ENCODE measurements at regions not wholly inside any gene's neighbourhood (a gene's known extent, or its start where the extent isn't known, plus 50 kb on each side); places are given as distances from the start of the nearest gene placed in this dataset.

GRCh38 chrX:2607113-2607512, 84.0 kb upstream of the CD99 start:
- no peak overlapping the region for H3K23ac ChIP-seq (ENCODE audit: insufficient read length)
- no peak overlapping the region for H3K4me2 ChIP-seq (ENCODE audit: insufficient read depth in 1 of 2, low read depth in 2 of 2, low read length in 2 of 2)
- H2BK15ac ChIP-seq (ENCODE audit: low read length): no peak overlapping the region
- 95% methylated on average over 2 of the region's 2 CpGs; no CpG with 5 or more reads in 1 of the 2 experiments for WGBS, 2 experiments (ENCODE audit: extremely low coverage in 1 of 2, insufficient coverage in 1 of 2, insufficient read length in 1 of 2, insufficient replicate concordance in 2 of 2, low coverage in 1 of 2, low lambda C conversion rate in 2 of 2, missing lambda C conversion rate in 1 of 2)
- CTCF ChIA-PET (ENCODE audit: partially characterized antibody): no interaction called here
- H2BK5ac ChIP-seq (ENCODE audit: low read depth, low read length): no peak overlapping the region
- no peaks in the 10 kb centered on the region for H3K9me3 ChIP-seq (ENCODE audit: insufficient read depth in 2 of 2, low read depth in 1 of 2, low read length in 1 of 2)
- no peak overlapping the region for H3K56ac ChIP-seq (replicated peaks; ENCODE audit: insufficient read length, low read depth, low read length)
- H3K36me3 ChIP-seq (ENCODE audit: control insufficient read depth in 2 of 4, insufficient read depth in 4 of 4, low read length in 3 of 4): peaks cover 0 to 9% (median 0%) of the 10 kb centered on the region in 4 experiments; a peak in 1 of 8 replicates
- no peak for TF ChIP-seq KDM4A (IDR thresholded peaks at IDR 0.05; ENCODE audit: low read depth, low read length, severe bottlenecking)
- no peak for TF ChIP-seq SAP30 (IDR thresholded peaks at IDR 0.05; ENCODE audit: insufficient read depth, insufficient replicate concordance, low read length)
- no peak for TF ChIP-seq CREB1 (IDR thresholded peaks at IDR 0.05)
- TF ChIP-seq BACH1 (IDR thresholded peaks at IDR 0.05; ENCODE audit: low read length): no peak
- TF ChIP-seq PHF8 (conservative IDR thresholded peaks at IDR 0.05; ENCODE audit: low read depth, low read length): no peak
- TF ChIP-seq SIRT6 (IDR thresholded peaks at IDR 0.05; ENCODE audit: low read length): no peak
- no peak for TF ChIP-seq ZNF274 (IDR thresholded peaks at IDR 0.05; ENCODE audit: borderline replicate concordance, extremely low read depth, low read length)
- no peak for TF ChIP-seq JUN (IDR thresholded peaks at IDR 0.05; ENCODE audit: low read depth, low read length)
- TF ChIP-seq SIN3A (conservative IDR thresholded peaks at IDR 0.05 in 1 of 2, IDR thresholded peaks at IDR 0.05 in 1 of 2; ENCODE audit: low read depth in 1 of 2, low read length in 2 of 2): no peak
- no peak for TF ChIP-seq SUZ12 (IDR thresholded peaks at IDR 0.05; ENCODE audit: low read length)
- TF ChIP-seq CTBP2 (IDR thresholded peaks at IDR 0.05; ENCODE audit: borderline replicate concordance, insufficient read depth, insufficient read length, low read length): no peak
- TF ChIP-seq HDAC2 (IDR thresholded peaks at IDR 0.05; ENCODE audit: borderline replicate concordance in 1 of 2, low read depth in 2 of 2, low read length in 2 of 2): no peak
- TF ChIP-seq NANOG (IDR thresholded peaks at IDR 0.05; ENCODE audit: insufficient read depth, low read depth, low read length, poor library complexity, severe bottlenecking): no peak
- TF ChIP-seq RBBP5 (IDR thresholded peaks at IDR 0.05; ENCODE audit: borderline replicate concordance, low read depth, low read length): no peak
- H3K27me3 ChIP-seq (replicated peaks in 1 of 4; ENCODE audit: control insufficient read depth in 3 of 4, extremely low read depth in 1 of 4, insufficient read depth in 3 of 4, low read length in 3 of 4): no peaks in the 10 kb centered on the region
- H2BK120ac ChIP-seq (replicated peaks; ENCODE audit: low read depth, low read length): no peak overlapping the region
- no peak overlapping the region for H3K9ac ChIP-seq (replicated peaks in 1 of 4; ENCODE audit: extremely low read depth in 1 of 4, low read depth in 3 of 4, low read length in 3 of 4)
- peaks cover 20% of the 10 kb centered on the region; the same call in 1 of the 2 replicates for H3K23me2 ChIP-seq (ENCODE audit: low read depth, low read length)
- POLR2A ChIA-PET (ENCODE audit: partially characterized antibody): no interaction called here
- no peak overlapping the region for H3K4me3 ChIP-seq (ENCODE audit: extremely low read depth in 1 of 4, insufficient read depth in 2 of 4, low read depth in 3 of 4, low read length in 4 of 4)
- H3K18ac ChIP-seq (ENCODE audit: extremely low read depth, low read length): no peak overlapping the region
- H4K20me1 ChIP-seq (replicated peaks in 1 of 2; ENCODE audit: control insufficient read depth in 1 of 2, insufficient read depth in 2 of 2, low read length in 2 of 2): no peaks in the 10 kb centered on the region
- H3K79me1 ChIP-seq (ENCODE audit: low read depth, low read length): peaks cover 3% of the 10 kb centered on the region
- DNase-seq (ENCODE audit: low read depth in 1 of 2, low spot score in 2 of 2) (no peak), FAIRE-seq (no peak)
- H4K8ac ChIP-seq (ENCODE audit: extremely low read depth, insufficient read depth, low read length): no peak overlapping the region
- H3K4ac ChIP-seq (replicated peaks; ENCODE audit: insufficient read length, low read depth, low read length): no peak overlapping the region
- no peak overlapping the region for H2BK12ac ChIP-seq (ENCODE audit: low read depth, low read length)
- no peak overlapping the region for H2AK5ac ChIP-seq (ENCODE audit: low read depth, low read length)
- peaks cover 0 to 6% (median 2%) of the 10 kb centered on the region in 4 experiments; a peak in 3 of 7 replicates for H3K4me1 ChIP-seq (replicated peaks in 1 of 4; ENCODE audit: control insufficient read depth in 3 of 4, insufficient read depth in 4 of 4, low read length in 3 of 4)
- no peak overlapping the region for H3K27ac ChIP-seq (ENCODE audit: low read depth, low read length)
- H4K5ac ChIP-seq (ENCODE audit: insufficient read length, low read depth, low read length): no peak overlapping the region
- H3K79me2 ChIP-seq (ENCODE audit: control insufficient read depth in 1 of 2, insufficient read depth in 2 of 2, low read length in 2 of 2): peaks cover 0 to 24% of the 10 kb centered on the region in 2 experiments; a peak in 3 of 4 replicates
- H3K14ac ChIP-seq (ENCODE audit: insufficient read length): no peak overlapping the region
- H2AFZ ChIP-seq (ENCODE audit: low read length): no peak overlapping the region
- no peak overlapping the region for H2BK20ac ChIP-seq (ENCODE audit: low read length)
- no peak overlapping the region for H4K91ac ChIP-seq (replicated peaks; ENCODE audit: insufficient read length, low read length)
